Chondrocyte (in vitro differentiated cells): ENCODE measurements at regions not wholly inside any gene's neighbourhood (a gene's known extent, or its start where the extent isn't known, plus 50 kb on each side); places are given as distances from the start of the nearest gene placed in this dataset.

Experiments used
- DNase-seq: peaks from one replicate; pipeline ENCODE4 v3.0.0; 2021; ENCODE audit warnings: mixed read lengths, low spot score
- H3K27ac Mint-ChIP-seq: one replicate; pipeline ENCODE4 v1.8.0; 2021; ENCODE audit warnings: mild to moderate bottlenecking, moderate library complexity, mixed read lengths; ENCODE audit not compliant: unreplicated experiment
- H3K27me3 Mint-ChIP-seq: 2 replicates; pipeline ENCODE4 v1.8.0; 2021; ENCODE audit warnings: low read depth, mixed read lengths
- H3K36me3 Mint-ChIP-seq: 2 replicates; pipeline ENCODE4 v1.8.0; 2021; ENCODE audit warnings: low read depth, mixed read lengths
- H3K4me1 Mint-ChIP-seq: 2 replicates; pipeline ENCODE4 v1.8.0; 2021; ENCODE audit warnings: low read depth, mild to moderate bottlenecking, mixed read lengths
- H3K4me3 Mint-ChIP-seq: one replicate; pipeline ENCODE4 v1.8.0; 2021; ENCODE audit warnings: mild to moderate bottlenecking, moderate library complexity, mixed read lengths; ENCODE audit not compliant: unreplicated experiment
- H3K9me3 Mint-ChIP-seq: 2 replicates; pipeline ENCODE4 v1.8.0; 2021; ENCODE audit warnings: low read depth, mixed read lengths
- TF ChIP-seq, protein P1 (sequence below): fragments of 200-600 bp; sonication (generic); IDR thresholded peaks from 2 replicates; pipeline ENCODE4 v1.5.0; 2021; ENCODE audit warnings: antibody characterized with exemption, mild to moderate bottlenecking, moderate library complexity

- Mint-ChIP-seq H3K36me3 (no peaks in the 10 kb centered on the region), H3K27me3 (no peaks in the 10 kb centered on the region)
- DNase-seq = no peak
Measured at GRCh38 chr5:62686692-62687091, 108.1 kb downstream of the LRRC70 start.

DNA sequence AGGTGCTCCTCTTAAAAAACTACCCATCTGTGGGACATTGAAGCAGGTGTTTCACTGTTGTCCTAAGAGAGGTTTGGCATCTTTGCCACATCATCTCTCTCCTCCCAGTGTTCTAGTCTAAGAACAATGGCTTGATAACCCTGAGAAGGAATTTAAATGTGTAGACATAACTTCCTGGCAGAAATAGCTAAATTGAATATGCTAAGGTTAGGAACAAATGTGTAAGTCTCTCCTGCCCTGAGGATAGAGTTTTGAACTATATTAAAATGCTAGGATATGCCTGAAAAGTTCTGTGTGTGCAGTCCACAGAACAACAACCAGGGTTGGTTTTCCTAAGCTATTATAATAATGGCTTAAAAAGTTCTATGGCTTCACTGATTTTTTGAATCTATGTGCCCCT lies 106.6 kb downstream of the LRRC70 start:
- Mint-ChIP-seq H3K36me3 (no peaks in the 10 kb centered on the region), H3K4me1 (peaks cover 3% of the 10 kb centered on the region), H3K27ac (no peak overlapping the region), H3K4me3 (no peak overlapping the region), H3K9me3 (peaks cover 11% of the 10 kb centered on the region), H3K27me3 (no peaks in the 10 kb centered on the region)
- TF ChIP-seq, protein P1, sequence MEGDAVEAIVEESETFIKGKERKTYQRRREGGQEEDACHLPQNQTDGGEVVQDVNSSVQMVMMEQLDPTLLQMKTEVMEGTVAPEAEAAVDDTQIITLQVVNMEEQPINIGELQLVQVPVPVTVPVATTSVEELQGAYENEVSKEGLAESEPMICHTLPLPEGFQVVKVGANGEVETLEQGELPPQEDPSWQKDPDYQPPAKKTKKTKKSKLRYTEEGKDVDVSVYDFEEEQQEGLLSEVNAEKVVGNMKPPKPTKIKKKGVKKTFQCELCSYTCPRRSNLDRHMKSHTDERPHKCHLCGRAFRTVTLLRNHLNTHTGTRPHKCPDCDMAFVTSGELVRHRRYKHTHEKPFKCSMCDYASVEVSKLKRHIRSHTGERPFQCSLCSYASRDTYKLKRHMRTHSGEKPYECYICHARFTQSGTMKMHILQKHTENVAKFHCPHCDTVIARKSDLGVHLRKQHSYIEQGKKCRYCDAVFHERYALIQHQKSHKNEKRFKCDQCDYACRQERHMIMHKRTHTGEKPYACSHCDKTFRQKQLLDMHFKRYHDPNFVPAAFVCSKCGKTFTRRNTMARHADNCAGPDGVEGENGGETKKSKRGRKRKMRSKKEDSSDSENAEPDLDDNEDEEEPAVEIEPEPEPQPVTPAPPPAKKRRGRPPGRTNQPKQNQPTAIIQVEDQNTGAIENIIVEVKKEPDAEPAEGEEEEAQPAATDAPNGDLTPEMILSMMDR = no peak
- no peak for DNase-seq

More at GRCh38 chr5:62686692-62687091, 108.1 kb downstream of the LRRC70 start:
- TF ChIP-seq, protein P1 = no peak
- H3K9me3 Mint-ChIP-seq = peaks cover 11% of the 10 kb centered on the region
- H3K27ac Mint-ChIP-seq = no peak overlapping the region
- no peak overlapping the region for H3K4me3 Mint-ChIP-seq
- H3K4me1 Mint-ChIP-seq = peaks cover 3% of the 10 kb centered on the region

DNA sequence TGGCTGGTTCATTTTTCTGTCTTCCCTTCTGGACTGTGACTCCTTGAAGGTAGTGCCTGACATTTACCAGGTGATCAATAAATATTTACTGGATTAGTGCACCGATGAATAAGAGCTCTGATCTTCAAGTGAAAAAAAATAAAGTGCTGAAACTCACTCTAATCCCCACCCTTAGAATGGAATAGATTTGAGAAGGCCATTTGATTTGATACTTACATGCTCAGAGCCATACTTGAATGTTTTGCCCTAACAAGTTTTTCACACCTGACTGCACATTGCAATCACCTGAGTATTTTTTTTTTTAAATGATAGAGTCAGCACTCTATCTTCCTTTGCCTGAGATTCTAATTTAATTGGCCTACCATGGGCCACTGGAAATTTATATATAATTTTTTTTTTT lies 105.7 kb downstream of the LRRC70 start:
- DNase-seq = no peak
- Mint-ChIP-seq H3K4me3 (no peak overlapping the region), H3K27ac (no peak overlapping the region), H3K36me3 (no peaks in the 10 kb centered on the region), H3K4me1 (no peaks in the 10 kb centered on the region), H3K9me3 (peaks cover 17% of the 10 kb centered on the region), H3K27me3 (no peaks in the 10 kb centered on the region)
- TF ChIP-seq, protein P1 = no peak

- Mint-ChIP-seq H3K9me3 (peaks cover 27% of the 10 kb centered on the region), H3K4me1 (no peaks in the 10 kb centered on the region), H3K4me3 (no peak overlapping the region), H3K36me3 (peaks cover 4% of the 10 kb centered on the region), H3K27ac (no peak overlapping the region), H3K27me3 (no peaks in the 10 kb centered on the region)
- TF ChIP-seq, protein P1 = no peak
- DNase-seq = no peak
Measured at GRCh38 chr5:62682059-62682458, 103.4 kb downstream of the LRRC70 start.

- Mint-ChIP-seq H3K36me3 (peaks cover 4% of the 10 kb centered on the region), H3K4me3 (no peak overlapping the region), H3K27ac (no peak overlapping the region), H3K9me3 (peaks cover 29% of the 10 kb centered on the region), H3K27me3 (no peaks in the 10 kb centered on the region), H3K4me1 (no peaks in the 10 kb centered on the region)
- TF ChIP-seq, protein P1 = no peak
- no peak for DNase-seq
Measured at GRCh38 chr5:62681117-62681850, 102.7 kb downstream of the LRRC70 start.
